ENCODE measurements at regions not wholly inside any gene's neighbourhood (a gene's known extent, or its start where the extent isn't known, plus 50 kb on each side); places are given as distances from the start of the nearest gene placed in this dataset.

- TF ChIP-seq HINFP (CRISPR knock-in tag; IDR thresholded peaks at IDR 0.05; ENCODE audit: low read depth) = no peak
- no peak for TF ChIP-seq NFE2L2 (IDR thresholded peaks at IDR 0.05; ENCODE audit: low read length)
Observed at GRCh38 chr9:30534455-30534854, 1850.0 kb upstream of the ACO1 start (continued).

GRCh38 chr9:30534896-30535295 lies 1849.5 kb upstream of the ACO1 start:
- ATAC-seq (no peak), FAIRE-seq (no peak), DNase-seq (ENCODE audit: low spot score) (no peak)
- CTCF ChIA-PET (ENCODE audit: low intra/inter-chr PET ratio, low total read pairs) = no interaction called here
- no peaks in the 10 kb centered on the region for H3K79me2 ChIP-seq (ENCODE audit: insufficient read depth, low read length)
- no peak overlapping the region for H3K4me2 ChIP-seq (ENCODE audit: low read depth, low read length)
- intact Hi-C loops (cut with micrococcal nuclease; ENCODE audit: unreplicated experiment) = no loop called here
- H3K27me3 ChIP-seq (ENCODE audit: control insufficient read depth in 1 of 2, insufficient read depth in 2 of 2, low read length in 2 of 2) = no peaks in the 10 kb centered on the region
- BruUV-seq (replicated peaks) = no TSS peak
- H3K4me3 ChIP-seq (replicated peaks in 1 of 3; ENCODE audit: insufficient read depth in 1 of 3, low read depth in 2 of 3, low read length in 3 of 3) = no peak overlapping the region
- H3K27ac ChIP-seq (ENCODE audit: extremely low read length, insufficient read depth, low read length) = no peak overlapping the region
- POLR2A ChIA-PET = no interaction called here
- 1% methylated on average over 2 of the region's 2 CpGs for WGBS (ENCODE audit: low lambda C conversion rate)
- H4K20me1 ChIP-seq (ENCODE audit: insufficient read depth, low read length) = no peaks in the 10 kb centered on the region
- no peak overlapping the region for H3K9ac ChIP-seq (ENCODE audit: insufficient read depth, low read depth, low read length)
- H3K9me3 ChIP-seq (ENCODE audit: low read length) = peaks cover 10% of the 10 kb centered on the region; the same call in 1 of the 2 replicates
- no peak for TF ChIP-seq FOXM1 (CRISPR knock-in tag; IDR thresholded peaks at IDR 0.05)
- no peak for TF ChIP-seq ZNF160 (CRISPR knock-in tag; IDR thresholded peaks at IDR 0.05)
- no peak for TF ChIP-seq MAF1 (CRISPR knock-in tag; IDR thresholded peaks at IDR 0.05; ENCODE audit: borderline replicate concordance)
- TF ChIP-seq ZSCAN12 (CRISPR knock-in tag; IDR thresholded peaks at IDR 0.05) = no peak
- no peak for TF ChIP-seq GPBP1L1 (CRISPR knock-in tag; IDR thresholded peaks at IDR 0.05)
- no peak for TF ChIP-seq POLR2A (IDR thresholded peaks at IDR 0.05; ENCODE audit: insufficient read depth in 1 of 2, low read depth in 2 of 2, low read length in 2 of 2)
- TF ChIP-seq ZNF598 (CRISPR knock-in tag; IDR thresholded peaks at IDR 0.05; ENCODE audit: borderline replicate concordance) = no peak
- TF ChIP-seq ZNF484 (CRISPR knock-in tag; IDR thresholded peaks at IDR 0.05; ENCODE audit: borderline replicate concordance, low read depth) = no peak
- TF ChIP-seq JUN (CRISPR knock-in tag; IDR thresholded peaks at IDR 0.05) = no peak
- no peak for TF ChIP-seq HOXA3 (CRISPR knock-in tag; IDR thresholded peaks at IDR 0.05)
- no peak for TF ChIP-seq ZNF616 (CRISPR knock-in tag; IDR thresholded peaks at IDR 0.05; ENCODE audit: low read depth)
- TF ChIP-seq FOXA1 (IDR thresholded peaks at IDR 0.05) = no peak
- no peak for TF ChIP-seq FOXA1 (CRISPR knock-in tag; IDR thresholded peaks at IDR 0.05)
- no peak for TF ChIP-seq ZNF737 (CRISPR knock-in tag; IDR thresholded peaks at IDR 0.05; ENCODE audit: borderline replicate concordance)
- no peak for TF ChIP-seq POLR2AphosphoS5 (IDR thresholded peaks at IDR 0.05; ENCODE audit: low read depth, low read length)
- TF ChIP-seq ZBTB38 (CRISPR knock-in tag; IDR thresholded peaks at IDR 0.05) = no peak
- no peak for TF ChIP-seq ZNF879 (CRISPR knock-in tag; IDR thresholded peaks at IDR 0.05)
- no peak for TF ChIP-seq ATRX (CRISPR knock-in tag; IDR thresholded peaks at IDR 0.05; ENCODE audit: borderline replicate concordance)
- TF ChIP-seq ZNF280B (CRISPR knock-in tag; IDR thresholded peaks at IDR 0.05; ENCODE audit: borderline replicate concordance) = no peak
- TF ChIP-seq TCF12 (IDR thresholded peaks at IDR 0.05) = no peak
- TF ChIP-seq TCF12 (CRISPR knock-in tag; IDR thresholded peaks at IDR 0.05) = no peak
- in situ Hi-C loops (cut with HindIII; ENCODE audit: extremely low pct_ligation_motif_present, low pct_unique_long_range_greater_than_20kb) = no loop called here
- no peaks in the 10 kb centered on the region for H3K36me3 ChIP-seq (replicated peaks in 1 of 2; ENCODE audit: control insufficient read depth in 1 of 2, insufficient read depth in 2 of 2, low read length in 2 of 2)
- no peak overlapping the region for H2AFZ ChIP-seq (ENCODE audit: low read length)
- H3K4me1 ChIP-seq (ENCODE audit: insufficient read depth, low read length) = no peaks in the 10 kb centered on the region
